ENCODE measurements at regions not wholly inside any gene's neighbourhood (a gene's known extent, or its start where the extent isn't known, plus 50 kb on each side); places are given as distances from the start of the nearest gene placed in this dataset.

- DNase-seq (ENCODE audit: low read depth), result peak; percentile 49
These were observed 215.7 kb downstream of the GAS1 start for GRCh38 chr9:86731511-86732063.

- no peak for DNase-seq (ENCODE audit: low read depth)
These were observed 217.0 kb downstream of the GAS1 start for GRCh38 chr9:86730163-86730928.

- DNase-seq (ENCODE audit: low read depth), result no peak
These were observed 222.8 kb downstream of the GAS1 start for GRCh38 chr9:86724529-86724928.

GRCh38 chr9:86723346-86723745, 224.0 kb downstream of the GAS1 start:
- DNase-seq (ENCODE audit: low read depth), result no peak

GRCh38 chr9:86722706-86723075, 224.6 kb downstream of the GAS1 start:
- no peak for DNase-seq (ENCODE audit: low read depth)

GRCh38 chr9:86721843-86722705, 225.2 kb downstream of the GAS1 start:
- DNase-seq (ENCODE audit: low read depth), result peak; percentile 86

GRCh38 chr9:86721226-86721781, 226.0 kb downstream of the GAS1 start:
- no peak for DNase-seq (ENCODE audit: low read depth)

- no peak for DNase-seq (ENCODE audit: low read depth)
These were observed 226.6 kb downstream of the GAS1 start for GRCh38 chr9:86720639-86721225.

- no peak for DNase-seq (ENCODE audit: low read depth)
These were observed 228.8 kb downstream of the GAS1 start for GRCh38 chr9:86718388-86719049.

- DNase-seq (ENCODE audit: low read depth), result no peak
These were observed 230.9 kb downstream of the GAS1 start for GRCh38 chr9:86716326-86716922.

GRCh38 chr9:86714999-86715398, 232.3 kb downstream of the GAS1 start:
- peak; percentile 59 for DNase-seq (ENCODE audit: low read depth)

- DNase-seq (ENCODE audit: low read depth), result no peak
These were observed 233.3 kb downstream of the GAS1 start for GRCh38 chr9:86713970-86714369.

GRCh38 chr9:86713470-86713869, 233.8 kb downstream of the GAS1 start:
- DNase-seq (ENCODE audit: low read depth), result peak; percentile 49

GRCh38 chr9:86708918-86709835, 238.1 kb downstream of the GAS1 start:
- peak; percentile 85 for DNase-seq (ENCODE audit: low read depth)

- DNase-seq (ENCODE audit: low read depth), result no peak
These were observed 239.3 kb downstream of the GAS1 start for GRCh38 chr9:86707932-86708510.

GRCh38 chr9:86706391-86706790, 240.9 kb downstream of the GAS1 start:
- peak; percentile 32 for DNase-seq (ENCODE audit: low read depth)

GRCh38 chr9:86705490-86705889, 241.8 kb downstream of the GAS1 start:
- DNase-seq (ENCODE audit: low read depth), result no peak

GRCh38 chr9:86703346-86703745, 244.0 kb downstream of the GAS1 start:
- DNase-seq (ENCODE audit: low read depth), result no peak

- DNase-seq (ENCODE audit: low read depth), result peak; percentile 41
These were observed 246.7 kb downstream of the GAS1 start for GRCh38 chr9:86700629-86701028.

All from LHCN-M2 (cell line).